ENCODE measurements at regions not wholly inside any gene's neighbourhood (a gene's known extent, or its start where the extent isn't known, plus 50 kb on each side); places are given as distances from the start of the nearest gene placed in this dataset.

GRCh38 chr21:38561205-38561604 is 62.9 kb upstream of the ERG start:
- POLR2A ChIA-PET, result no interaction called here
- H3K4me1 ChIP-seq (ENCODE audit: control insufficient read depth, extremely low read depth, insufficient read depth, low read length), result no peaks in the 10 kb centered on the region
- FAIRE-seq (no peak), DNase-seq (ENCODE audit: low read depth, low spot score) (no peak)
- no peaks in the 10 kb centered on the region for H3K9me1 ChIP-seq (replicated peaks; ENCODE audit: control insufficient read depth, extremely low read depth, insufficient read depth, low read length)
- no peak overlapping the region for H2AFZ ChIP-seq (ENCODE audit: low read depth, low read length)
- H3K27ac ChIP-seq (ENCODE audit: insufficient read depth, low read depth, low read length), result no peak overlapping the region
- H4K20me1 ChIP-seq (replicated peaks; ENCODE audit: control insufficient read depth, extremely low read depth, insufficient read depth, low read length), result no peaks in the 10 kb centered on the region
- intact Hi-C loops (cut with micrococcal nuclease) (no loop called here), dilution Hi-C loops (cut with MboI; ENCODE audit: extremely low pct_ligation_motif_present, low sequenced_read_pairs) (no loop called here)
- H3K27me3 ChIP-seq (ENCODE audit: control insufficient read depth in 2 of 2, insufficient read depth in 2 of 2, low read length in 2 of 2), result peaks cover 9 to 13% of the 10 kb centered on the region in 2 experiments
- H3K4me3 ChIP-seq (replicated peaks in 1 of 3; ENCODE audit: insufficient read depth in 1 of 3, low read depth in 1 of 3, low read length in 3 of 3), result no peak overlapping the region
- CTCF ChIA-PET, result interaction anchor here (1.4 kb wide), 1 partner anchor 40 kb away, joined by 3 read pairs; no protein-coding TSS in a partner anchor
- no peaks in the 10 kb centered on the region for H3K36me3 ChIP-seq (ENCODE audit: control insufficient read depth in 2 of 2, extremely low read depth in 1 of 2, insufficient read depth in 2 of 2, low read length in 2 of 2)
- BruUV-seq (replicated peaks), result no TSS peak
- H3K9me3 ChIP-seq (replicated peaks; ENCODE audit: control insufficient read depth, insufficient read depth, low read length), result no peaks in the 10 kb centered on the region
- no peak for TF ChIP-seq FOS (IDR thresholded peaks at IDR 0.05; ENCODE audit: borderline replicate concordance, insufficient read depth, low read length)
- no peak for TF ChIP-seq POLR2A (IDR thresholded peaks at IDR 0.05; ENCODE audit: low read depth, low read length)
- TF ChIP-seq GATA2 (IDR thresholded peaks at IDR 0.05; ENCODE audit: insufficient read depth, insufficient read length, low read depth, low read length), result no peak
- TF ChIP-seq POLR2AphosphoS5 (IDR thresholded peaks at IDR 0.05; ENCODE audit: insufficient read depth, low read depth, low read length), result no peak
- TF ChIP-seq CTCF (IDR thresholded peaks at IDR 0.05; ENCODE audit: extremely low read depth in 1 of 2, insufficient read depth in 1 of 2, low read depth in 1 of 2, low read length in 2 of 2), result no peak
- no peak overlapping the region for H3K4me2 ChIP-seq (ENCODE audit: insufficient read depth, low read length)
- H3K79me2 ChIP-seq (ENCODE audit: control insufficient read depth, insufficient read depth, low read length), result no peaks in the 10 kb centered on the region
- no peak overlapping the region for H3K9ac ChIP-seq (replicated peaks; ENCODE audit: extremely low read depth, insufficient read depth, low read length)

Data from endothelial cell of umbilical vein (primary cell).